Bone marrow (tissue), 2 donors: ENCODE measurements at regions not wholly inside any gene's neighbourhood (a gene's known extent, or its start where the extent isn't known, plus 50 kb on each side); places are given as distances from the start of the nearest gene placed in this dataset.

Source experiments
- DNase-seq, 2 donors: peaks; one replicate each; lab custom pipeline; 2025; lab: John Stamatoyannopoulos, UW

- peak in 1 of 2 donors; percentile 19 for DNase-seq
Measured at GRCh38 chr2:58569475-58570185, 328.5 kb upstream of the FANCL start.

DNA sequence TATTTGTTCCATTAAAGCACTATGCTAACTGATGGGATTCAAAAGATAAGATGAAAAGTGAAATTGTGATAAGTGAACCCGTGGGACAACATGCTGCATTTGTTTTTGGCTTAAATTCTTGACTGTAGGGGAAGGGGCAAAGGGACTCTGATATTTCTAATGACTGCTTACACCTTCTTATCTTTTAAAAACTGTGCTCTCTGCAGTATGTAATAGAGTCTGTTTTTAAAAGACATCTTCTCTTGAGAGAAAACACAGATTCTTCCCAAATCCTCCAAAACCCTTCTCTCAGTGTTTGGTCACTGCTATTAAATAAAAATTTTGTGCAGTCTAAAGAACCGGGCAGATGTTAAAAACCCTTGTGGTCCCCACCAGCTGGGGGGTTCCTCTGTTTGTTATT lies 327.8 kb upstream of the FANCL start:
- no peak for DNase-seq

DNA sequence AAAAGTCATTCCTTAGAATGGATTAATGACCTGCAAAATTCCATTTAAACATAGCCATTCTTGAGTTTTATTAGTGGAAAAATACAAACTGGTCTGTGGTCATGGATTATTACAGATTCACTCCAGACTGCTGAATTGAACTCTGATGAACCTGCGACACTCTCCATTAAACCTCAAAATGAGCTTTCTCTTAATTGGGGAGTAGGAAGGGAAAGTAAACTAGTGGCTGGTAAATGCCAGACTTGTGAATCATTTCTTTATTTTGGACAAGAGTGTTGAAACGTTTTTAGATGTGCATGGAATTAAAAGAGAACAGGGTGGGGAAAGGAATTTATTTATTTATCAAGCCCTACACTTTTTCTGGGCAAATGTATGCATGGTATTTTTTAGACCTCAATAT lies 321.2 kb upstream of the FANCL start:
- no peak for DNase-seq

GRCh38 chr2:58560531-58560930 lies 319.4 kb upstream of the FANCL start:
- no peak for DNase-seq

GRCh38 chr2:58558881-58559280 lies 317.8 kb upstream of the FANCL start:
- DNase-seq = no peak

DNA sequence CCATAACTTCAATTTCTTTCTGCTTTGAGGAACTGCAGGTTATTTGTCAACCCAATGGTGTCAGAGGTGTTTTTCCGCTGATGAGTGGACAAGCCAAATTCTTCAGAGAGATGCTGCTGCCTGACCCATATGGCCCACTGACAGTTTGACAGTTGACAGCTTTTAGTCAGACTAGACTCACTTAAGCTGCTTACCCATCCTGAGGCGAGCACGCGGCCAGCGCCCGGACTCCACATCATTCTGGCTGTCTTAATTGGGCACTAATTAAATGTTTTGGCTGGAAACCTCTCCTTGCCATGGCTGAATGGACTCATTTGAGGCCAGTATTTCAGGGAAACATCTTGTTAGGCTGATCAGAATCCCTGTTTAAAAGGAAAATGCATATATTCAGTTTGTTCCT lies 316.1 kb upstream of the FANCL start:
- DNase-seq = no peak

DNA sequence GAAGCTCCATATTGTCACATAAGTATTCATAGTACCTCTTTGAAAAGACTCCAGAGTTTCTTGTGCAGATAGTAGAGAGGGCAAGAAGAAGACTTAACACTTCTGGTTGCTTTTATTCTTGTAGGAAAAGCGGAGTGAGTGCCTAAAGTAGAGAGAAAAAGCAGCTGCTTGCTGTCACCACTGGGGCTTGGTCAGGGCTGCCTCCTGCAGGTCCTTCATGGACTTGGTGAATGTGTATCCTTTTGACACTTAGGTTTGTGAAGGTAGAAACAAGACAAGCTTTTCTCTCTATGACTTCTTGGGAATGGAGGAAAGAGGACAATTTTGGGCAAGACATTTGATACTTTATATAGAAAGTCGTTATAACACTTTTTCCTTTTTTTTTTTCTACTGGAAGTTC lies 312.8 kb upstream of the FANCL start:
- DNase-seq = no peak

DNA sequence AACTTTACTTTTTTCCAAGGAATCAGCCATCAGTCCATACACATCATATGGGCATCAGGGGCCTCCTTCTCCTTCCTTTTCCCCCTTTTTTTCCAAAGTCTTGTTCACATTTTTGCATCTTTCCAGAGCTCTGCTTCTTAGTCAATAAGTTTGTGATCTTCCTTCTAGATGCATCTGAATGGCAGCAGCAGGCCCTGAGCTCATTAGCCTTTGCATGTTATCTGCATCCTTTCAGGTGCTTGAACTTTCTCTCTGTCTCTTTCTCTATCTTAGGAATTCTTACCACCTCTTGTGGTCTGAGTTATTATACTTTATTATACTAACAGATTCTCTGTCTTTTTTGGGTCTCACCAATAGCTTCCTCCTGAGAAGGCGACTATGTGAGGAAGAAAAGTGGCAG lies 312.4 kb upstream of the FANCL start:
- no peak for DNase-seq

- DNase-seq = no peak
Measured at GRCh38 chr2:58545300-58546280, 304.5 kb upstream of the FANCL start.

GRCh38 chr2:58543442-58543841 lies 302.3 kb upstream of the FANCL start:
- no peak for DNase-seq

GRCh38 chr2:58541511-58541910 lies 300.4 kb upstream of the FANCL start:
- DNase-seq = no peak

GRCh38 chr2:58540681-58541080 lies 299.6 kb upstream of the FANCL start:
- DNase-seq = no peak

GRCh38 chr2:58539973-58540372 lies 298.8 kb upstream of the FANCL start:
- DNase-seq = no peak

GRCh38 chr2:58535990-58536389 lies 294.9 kb upstream of the FANCL start:
- no peak for DNase-seq

- no peak for DNase-seq
Measured at GRCh38 chr2:58535182-58535581, 294.1 kb upstream of the FANCL start.

GRCh38 chr2:58533376-58533775 lies 292.3 kb upstream of the FANCL start:
- no peak for DNase-seq

DNA sequence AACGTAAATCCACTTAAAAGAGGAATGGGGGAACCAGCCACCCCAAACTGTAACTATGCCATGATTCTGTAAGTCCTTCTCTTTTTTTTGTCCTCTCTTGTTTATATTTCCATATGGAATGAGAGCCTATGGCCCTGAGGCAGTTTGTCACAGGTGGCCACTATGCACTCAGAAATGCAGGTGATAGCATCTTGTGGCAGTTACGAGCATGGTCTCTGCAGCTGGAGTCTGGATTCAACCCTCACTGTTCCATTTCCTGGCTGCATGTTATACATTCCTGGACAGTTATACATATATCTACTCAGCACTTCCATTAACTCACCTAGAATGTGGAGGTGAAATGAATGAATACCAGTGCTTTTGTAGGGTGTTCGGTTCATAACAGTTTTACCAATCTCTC lies 291.5 kb upstream of the FANCL start:
- DNase-seq = no peak

- DNase-seq = no peak
Measured at GRCh38 chr2:58527647-58528046, 286.5 kb upstream of the FANCL start.

DNA sequence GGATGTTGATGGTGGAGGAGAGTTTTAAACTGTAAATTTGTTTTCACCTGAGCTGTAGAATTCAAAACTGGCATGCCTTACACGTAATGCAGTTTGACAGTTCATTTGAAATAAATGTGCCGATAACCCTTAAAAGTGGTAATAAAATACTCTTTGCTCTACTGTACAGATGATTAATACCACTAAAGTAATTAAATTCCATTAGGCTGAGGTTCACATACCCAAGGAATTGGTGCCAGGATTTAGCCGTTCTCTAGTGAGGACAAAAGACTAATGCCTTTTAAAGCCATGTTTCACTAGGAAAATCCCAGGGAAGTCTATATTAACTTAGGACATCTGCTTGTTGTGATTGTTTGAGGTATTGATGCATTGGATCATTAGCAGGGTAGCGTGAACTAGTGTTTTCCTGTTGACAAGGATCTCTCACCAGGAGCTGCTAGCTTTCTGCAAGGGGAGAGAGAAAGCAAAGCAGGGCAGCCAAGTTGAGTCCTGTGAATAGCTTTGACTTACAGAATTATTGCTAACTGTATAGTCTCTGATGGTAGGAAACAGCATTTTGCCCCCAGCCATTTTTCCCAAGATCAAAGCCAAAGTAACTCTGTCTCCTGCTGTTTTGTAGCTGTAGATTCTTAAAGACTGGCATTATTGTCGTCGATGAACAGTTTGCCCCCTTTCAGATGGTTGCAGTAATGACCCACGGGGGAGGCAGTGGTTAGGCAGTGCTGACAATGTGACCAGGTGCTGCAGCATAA lies 280.9 kb upstream of the FANCL start:
- no peak for DNase-seq

GRCh38 chr2:58520903-58521302 lies 279.8 kb upstream of the FANCL start:
- DNase-seq = no peak

DNA sequence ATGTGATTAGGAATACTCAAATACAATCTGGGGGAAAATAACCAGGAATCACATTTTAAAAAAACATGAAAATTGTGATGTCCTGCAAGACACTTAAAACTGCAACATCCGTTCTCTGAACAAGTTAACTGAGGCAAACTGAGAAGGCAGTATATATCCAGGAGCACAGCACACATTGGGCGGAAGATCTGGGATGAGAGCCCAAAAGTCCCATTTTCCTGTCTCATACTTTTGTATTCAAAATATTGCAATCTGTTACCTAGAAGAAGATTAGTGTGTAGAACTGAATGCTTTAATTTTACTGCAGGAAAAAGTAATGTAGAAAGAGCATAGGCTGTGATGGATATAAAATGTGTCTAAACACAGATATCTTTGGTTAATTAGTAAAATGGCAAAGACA lies 276.8 kb upstream of the FANCL start:
- DNase-seq = no peak

- DNase-seq = no peak
Measured at GRCh38 chr2:58516695-58517094, 275.6 kb upstream of the FANCL start.
